ENCODE measurements at regions not wholly inside any gene's neighbourhood (a gene's known extent, or its start where the extent isn't known, plus 50 kb on each side); places are given as distances from the start of the nearest gene placed in this dataset.

DNA sequence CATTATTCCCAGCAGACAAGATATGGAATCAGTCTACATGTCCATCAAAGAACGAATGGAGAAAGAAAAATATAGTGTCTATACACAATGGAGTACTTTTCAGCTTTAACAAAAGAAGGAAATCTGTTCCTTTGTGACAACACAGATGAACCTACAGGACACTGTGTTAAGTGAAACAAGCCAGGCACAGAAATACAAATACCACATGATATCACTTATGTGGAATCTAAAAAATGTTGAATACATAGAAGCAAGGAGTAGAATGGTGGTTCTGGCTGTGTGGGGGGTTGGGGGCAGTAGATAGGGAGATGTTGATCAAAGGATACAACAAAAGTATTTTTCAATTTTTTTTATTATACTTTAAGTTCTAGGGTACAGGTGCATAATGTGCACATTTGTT lies 347.7 kb upstream of the MAP2 start:
- H3K4me3 ChIP-seq (ENCODE audit: low read length) = no peak overlapping the region
- 29% methylated on average over 1 of the region's 1 CpG for WGBS
- no peak for DNase-seq

DNA sequence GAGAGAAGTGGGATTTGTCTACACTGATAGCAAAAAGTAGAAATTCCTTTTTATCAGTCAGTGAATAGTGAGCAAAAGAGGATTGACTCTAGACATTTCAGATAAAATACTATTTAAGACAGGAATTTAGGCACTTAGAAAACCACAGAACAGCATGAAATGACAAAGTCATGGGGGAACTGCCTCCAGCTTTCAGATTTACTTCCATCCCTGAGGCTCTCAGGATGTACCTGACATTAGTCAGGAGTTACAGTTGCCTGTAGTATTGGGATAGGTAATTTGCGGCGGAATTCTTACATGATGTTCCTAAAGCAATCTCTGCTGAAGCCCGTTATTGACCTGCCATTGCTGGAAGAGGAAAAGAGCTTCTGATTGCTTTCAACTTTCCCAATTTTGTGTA lies 337.1 kb upstream of the MAP2 start:
- H3K4me3 ChIP-seq (ENCODE audit: low read length) = no peak overlapping the region
- ATAC-seq (no peak), DNase-seq (no peak)
- intact Hi-C loops (cut with DNase I) = no loop called here
- WGBS = 85% methylated on average over 3 of the region's 3 CpGs
- H3K9me3 ChIP-seq (ENCODE audit: control insufficient read depth, low read length) = no peaks in the 10 kb centered on the region
- no peaks in the 10 kb centered on the region for H3K4me1 ChIP-seq (ENCODE audit: control insufficient read depth, insufficient read depth, low read length)
- H3K27me3 ChIP-seq (ENCODE audit: control insufficient read depth, insufficient read depth) = no peaks in the 10 kb centered on the region
- no peak overlapping the region for H3K27ac ChIP-seq (ENCODE audit: low read length)

More for the DNA sequence above, 347.7 kb upstream of the MAP2 start:
- no peaks in the 10 kb centered on the region for H3K4me1 ChIP-seq (ENCODE audit: control insufficient read depth, insufficient read depth, low read length)
- no peak for ATAC-seq
- no peak overlapping the region for H3K27ac ChIP-seq (ENCODE audit: low read length)
- intact Hi-C loops (cut with DNase I) = no loop called here
- H3K27me3 ChIP-seq (ENCODE audit: control insufficient read depth, insufficient read depth) = no peaks in the 10 kb centered on the region
- H3K9me3 ChIP-seq (ENCODE audit: control insufficient read depth, low read length) = no peaks in the 10 kb centered on the region

DNA sequence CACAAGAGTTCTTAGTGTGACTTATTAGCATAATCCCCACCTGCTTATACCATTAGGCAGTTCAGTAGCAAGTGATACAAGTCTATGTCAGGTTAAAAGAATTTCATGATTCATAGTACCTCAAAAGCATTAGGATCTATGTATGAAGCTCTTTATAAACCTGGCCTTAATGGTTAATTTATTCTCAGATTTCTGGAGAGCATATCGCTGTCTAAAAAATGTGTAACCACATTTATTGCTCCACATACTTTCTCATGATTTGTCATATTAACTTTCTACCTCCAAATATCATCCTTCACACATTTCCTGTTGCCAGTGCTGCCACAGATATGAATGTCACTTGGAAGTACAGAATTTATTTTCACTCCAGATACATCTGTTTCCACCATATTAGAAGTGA lies 332.8 kb upstream of the MAP2 start:
- Histone ChIP-seq H3K4me3 (ENCODE audit: low read length) (no peak overlapping the region), H3K9me3 (ENCODE audit: control insufficient read depth, low read length) (no peaks in the 10 kb centered on the region), H3K27me3 (ENCODE audit: control insufficient read depth, insufficient read depth) (no peaks in the 10 kb centered on the region), H3K27ac (ENCODE audit: low read length) (no peak overlapping the region), H3K4me1 (ENCODE audit: control insufficient read depth, insufficient read depth, low read length) (no peaks in the 10 kb centered on the region)
- intact Hi-C loops (cut with DNase I) = no loop called here
- WGBS = 79% methylated on average over 1 of the region's 1 CpG
- DNase-seq (no peak), ATAC-seq (no peak)

DNA sequence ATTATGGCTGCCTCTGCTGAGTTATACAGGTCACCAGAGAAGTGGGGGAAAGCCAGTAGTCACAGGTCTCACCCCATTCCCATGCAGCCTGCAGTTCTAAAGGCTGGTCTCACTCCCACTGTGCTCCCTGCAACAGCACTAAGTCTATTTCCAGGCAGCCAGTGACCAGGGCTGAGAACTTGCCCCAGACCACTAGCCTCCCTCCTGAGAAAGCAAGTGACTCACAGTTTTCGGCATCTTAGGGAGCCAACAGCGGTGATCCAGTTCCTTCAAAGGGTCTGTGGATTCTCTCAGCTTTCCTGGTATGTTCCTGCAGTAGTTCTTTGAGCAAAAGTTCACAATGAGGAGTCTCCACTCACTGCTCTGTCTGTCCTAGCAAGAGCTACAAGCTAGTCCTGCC lies 329.6 kb upstream of the MAP2 start:
- no peak for ATAC-seq
- Histone ChIP-seq H3K4me1 (ENCODE audit: control insufficient read depth, insufficient read depth, low read length) (no peaks in the 10 kb centered on the region), H3K27me3 (ENCODE audit: control insufficient read depth, insufficient read depth) (no peaks in the 10 kb centered on the region), H3K27ac (ENCODE audit: low read length) (no peak overlapping the region), H3K9me3 (ENCODE audit: control insufficient read depth, low read length) (no peaks in the 10 kb centered on the region), H3K4me3 (ENCODE audit: low read length) (no peak overlapping the region)
- DNase-seq = no peak
- 85% methylated on average over 2 of the region's 2 CpGs for WGBS
- intact Hi-C loops (cut with DNase I) = no loop called here

DNA sequence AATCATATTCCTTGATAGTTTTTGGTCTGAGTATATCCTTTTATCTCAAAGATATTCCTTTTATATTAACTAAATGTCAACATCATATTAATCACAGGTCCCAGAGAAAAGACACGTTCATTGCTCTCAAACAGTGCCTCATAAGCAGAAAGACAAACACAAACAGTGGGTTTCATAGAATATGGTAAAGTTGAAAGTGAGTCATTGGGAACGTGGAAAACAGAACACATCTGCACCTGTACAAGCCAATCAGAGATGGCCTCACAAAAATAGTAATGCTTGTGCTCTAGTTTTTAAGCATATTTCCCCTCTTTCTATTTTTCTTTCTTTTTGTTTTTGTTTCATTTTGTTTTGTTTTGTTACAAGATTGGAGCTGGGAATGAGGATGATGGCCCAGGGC lies 328.4 kb upstream of the MAP2 start:
- Histone ChIP-seq H3K27me3 (ENCODE audit: control insufficient read depth, insufficient read depth) (no peaks in the 10 kb centered on the region), H3K9me3 (ENCODE audit: control insufficient read depth, low read length) (no peaks in the 10 kb centered on the region), H3K27ac (ENCODE audit: low read length) (no peak overlapping the region), H3K4me1 (ENCODE audit: control insufficient read depth, insufficient read depth, low read length) (no peaks in the 10 kb centered on the region), H3K4me3 (ENCODE audit: low read length) (no peak overlapping the region)
- ATAC-seq (no peak), DNase-seq (no peak)
- 63% methylated on average over 2 of the region's 2 CpGs for WGBS
- intact Hi-C loops (cut with DNase I) = no loop called here

DNA sequence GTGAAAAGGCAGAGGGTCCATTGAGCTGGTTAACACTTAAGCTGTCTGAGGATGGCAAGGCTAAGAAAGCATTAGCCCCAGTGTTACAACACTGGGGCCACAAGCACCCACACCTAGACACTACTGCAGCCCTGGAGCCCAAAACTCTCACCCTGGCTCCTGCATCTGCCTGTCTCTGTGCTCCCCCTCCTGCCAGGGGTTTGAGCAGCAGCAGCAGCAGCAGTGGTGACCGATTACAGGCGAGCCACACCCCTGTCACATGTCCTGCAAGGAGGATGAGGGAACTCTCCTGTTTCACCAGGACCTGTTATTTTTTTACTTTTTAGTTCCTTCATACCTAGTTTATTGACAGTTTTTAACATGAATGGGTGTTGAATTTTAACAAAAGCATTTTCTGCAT lies 326.7 kb upstream of the MAP2 start:
- ATAC-seq (no peak), DNase-seq (no peak)
- intact Hi-C loops (cut with DNase I) = no loop called here
- no peaks in the 10 kb centered on the region for H3K9me3 ChIP-seq (ENCODE audit: control insufficient read depth, low read length)
- no peak overlapping the region for H3K4me3 ChIP-seq (ENCODE audit: low read length)
- no peaks in the 10 kb centered on the region for H3K4me1 ChIP-seq (ENCODE audit: control insufficient read depth, insufficient read depth, low read length)
- H3K27ac ChIP-seq (ENCODE audit: low read length) = no peak overlapping the region
- WGBS = 65% methylated on average over 2 of the region's 2 CpGs
- H3K27me3 ChIP-seq (ENCODE audit: control insufficient read depth, insufficient read depth) = no peaks in the 10 kb centered on the region

DNA sequence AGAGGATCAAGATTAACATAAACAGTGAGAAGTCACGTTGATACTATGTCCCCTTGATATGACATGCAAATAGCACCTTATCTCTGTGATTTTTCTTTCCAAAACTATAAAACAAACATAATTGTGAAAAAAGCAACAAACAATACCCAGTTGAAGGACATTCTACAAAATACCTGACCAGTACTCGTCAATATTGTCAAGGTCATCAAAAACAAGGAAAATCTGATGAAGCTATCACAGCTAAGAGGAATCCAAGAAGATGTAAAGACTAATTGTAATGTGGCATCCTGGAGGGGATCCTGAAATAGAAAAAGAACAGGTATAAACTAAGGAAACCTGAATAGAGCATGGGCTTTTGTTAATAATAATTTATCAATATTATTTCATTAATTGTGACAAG lies 321.5 kb upstream of the MAP2 start:
- intact Hi-C loops (cut with DNase I) = no loop called here
- Histone ChIP-seq H3K4me1 (ENCODE audit: control insufficient read depth, insufficient read depth, low read length) (no peaks in the 10 kb centered on the region), H3K27me3 (ENCODE audit: control insufficient read depth, insufficient read depth) (no peaks in the 10 kb centered on the region), H3K4me3 (ENCODE audit: low read length) (no peak overlapping the region), H3K9me3 (ENCODE audit: control insufficient read depth, low read length) (no peaks in the 10 kb centered on the region), H3K27ac (ENCODE audit: low read length) (no peak overlapping the region)
- 65% methylated on average over 2 of the region's 2 CpGs for WGBS
- ATAC-seq = no peak
- no peak for DNase-seq

DNA sequence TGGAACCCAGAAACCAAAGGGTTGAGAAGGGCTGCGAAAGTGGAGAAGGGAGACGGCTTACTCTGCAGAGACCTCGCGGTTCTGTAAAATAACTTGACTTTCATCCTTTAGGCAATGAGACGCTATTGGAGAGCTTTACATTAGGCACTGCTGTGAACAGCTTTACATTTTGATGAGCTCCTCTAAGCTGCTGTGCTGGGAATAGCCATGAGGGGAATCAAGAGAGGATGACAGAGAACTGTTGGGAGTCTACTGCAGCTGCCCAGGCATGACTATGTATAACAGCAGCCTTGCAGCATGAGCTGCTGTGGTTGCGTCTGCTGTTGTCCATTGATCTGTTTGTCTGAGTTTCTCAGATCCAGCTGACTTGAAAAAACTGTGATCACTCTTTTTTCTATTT lies 310.8 kb upstream of the MAP2 start:
- Histone ChIP-seq H3K4me3 (ENCODE audit: low read length) (no peak overlapping the region), H3K27ac (ENCODE audit: low read length) (no peak overlapping the region), H3K4me1 (ENCODE audit: control insufficient read depth, insufficient read depth, low read length) (no peaks in the 10 kb centered on the region), H3K9me3 (ENCODE audit: control insufficient read depth, low read length) (no peaks in the 10 kb centered on the region), H3K27me3 (ENCODE audit: control insufficient read depth, insufficient read depth) (no peaks in the 10 kb centered on the region)
- no peak for ATAC-seq
- intact Hi-C loops (cut with DNase I) = no loop called here
- no peak for DNase-seq
- WGBS = 82% methylated on average over 6 of the region's 6 CpGs

DNA sequence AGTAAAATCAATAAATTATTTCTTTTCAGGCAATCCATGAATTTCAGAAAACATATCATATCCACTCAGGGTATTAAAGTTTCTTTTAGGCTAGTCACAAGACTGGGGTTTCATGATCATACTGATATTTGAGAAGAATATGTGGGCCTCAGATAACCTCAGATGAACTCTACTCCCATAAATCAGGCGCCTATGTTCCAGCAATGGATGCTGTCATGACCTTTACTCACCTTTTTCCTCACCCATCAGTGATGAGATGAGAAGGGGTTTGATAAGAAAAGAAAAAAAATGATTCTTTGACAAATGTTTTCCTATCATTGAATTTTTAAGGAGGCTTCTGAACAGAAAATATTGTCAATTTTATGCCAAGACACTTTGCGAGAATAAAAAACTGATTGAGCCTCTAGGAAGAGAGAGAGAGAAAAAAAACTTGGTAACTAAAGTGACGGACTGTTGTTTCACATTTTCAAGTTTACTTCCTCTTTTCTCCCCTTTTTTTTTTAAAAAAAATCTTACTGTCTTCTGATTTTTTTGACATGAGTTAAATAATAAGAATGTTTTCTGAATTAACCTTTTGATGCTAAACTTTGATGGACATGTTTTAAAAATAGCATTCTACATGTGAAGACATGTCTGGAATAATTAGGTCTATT lies 309.1 kb upstream of the MAP2 start:
- WGBS = 53% methylated on average over 3 of the region's 3 CpGs
- ATAC-seq (no peak), DNase-seq (no peak)
- Histone ChIP-seq H3K27ac (ENCODE audit: low read length) (no peak overlapping the region), H3K4me3 (ENCODE audit: low read length) (no peak overlapping the region), H3K9me3 (ENCODE audit: control insufficient read depth, low read length) (no peaks in the 10 kb centered on the region), H3K27me3 (ENCODE audit: control insufficient read depth, insufficient read depth) (no peaks in the 10 kb centered on the region), H3K4me1 (ENCODE audit: control insufficient read depth, insufficient read depth, low read length) (no peaks in the 10 kb centered on the region)
- intact Hi-C loops (cut with DNase I) = no loop called here

DNA sequence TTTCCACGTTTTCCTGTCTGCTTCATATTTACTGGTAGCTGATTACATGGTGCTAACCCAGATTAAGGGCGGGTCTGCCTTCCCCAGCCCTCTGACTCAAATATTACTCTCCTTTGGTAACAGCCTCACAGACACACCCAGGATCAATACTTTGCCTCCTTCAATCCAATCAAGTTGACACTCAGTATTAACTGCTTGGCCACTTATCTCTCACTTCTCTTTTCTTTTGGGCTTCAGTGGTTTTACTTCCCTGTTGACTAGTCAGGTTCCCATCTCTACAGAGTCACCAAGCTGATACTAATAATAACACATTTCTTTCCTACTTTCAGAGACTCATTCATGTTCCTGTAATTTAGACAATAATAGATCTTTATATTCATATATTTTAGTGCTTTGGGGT lies 302.2 kb upstream of the MAP2 start:
- ATAC-seq (no peak), DNase-seq (peak in 1 of 3 donors; percentile 3)
- H3K4me1 ChIP-seq (ENCODE audit: control insufficient read depth, insufficient read depth, low read length) = no peaks in the 10 kb centered on the region
- H3K27me3 ChIP-seq (ENCODE audit: control insufficient read depth, insufficient read depth) = no peaks in the 10 kb centered on the region
- intact Hi-C loops (cut with DNase I) = no loop called here
- no peak overlapping the region for H3K4me3 ChIP-seq (ENCODE audit: low read length)
- H3K27ac ChIP-seq (ENCODE audit: low read length) = no peak overlapping the region
- no peaks in the 10 kb centered on the region for H3K9me3 ChIP-seq (ENCODE audit: control insufficient read depth, low read length)
- WGBS = 69% methylated on average over 2 of the region's 2 CpGs

DNA sequence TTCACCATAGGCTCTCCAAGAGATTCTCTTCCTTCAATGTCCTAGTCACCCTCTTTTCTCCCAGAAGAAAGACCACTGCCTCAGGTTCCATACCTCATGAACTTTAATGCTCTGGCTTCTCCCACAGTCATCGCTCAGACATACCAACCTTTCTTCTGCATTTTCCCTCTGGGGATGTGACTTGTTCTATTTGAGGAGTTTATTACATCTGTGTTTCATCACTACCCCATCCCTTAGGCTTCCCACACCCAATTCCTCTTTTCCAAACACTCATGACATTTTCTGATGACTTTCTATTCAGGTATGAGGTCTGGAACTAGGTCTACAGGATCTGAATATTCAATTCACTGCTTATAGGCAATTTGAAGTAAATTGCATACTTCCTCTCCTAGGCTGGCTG lies 298.6 kb upstream of the MAP2 start:
- intact Hi-C loops (cut with DNase I) = no loop called here
- DNase-seq (no peak), ATAC-seq (no peak)
- Histone ChIP-seq H3K27me3 (ENCODE audit: control insufficient read depth, insufficient read depth) (no peaks in the 10 kb centered on the region), H3K27ac (ENCODE audit: low read length) (no peak overlapping the region), H3K4me3 (ENCODE audit: low read length) (no peak overlapping the region), H3K9me3 (ENCODE audit: control insufficient read depth, low read length) (no peaks in the 10 kb centered on the region), H3K4me1 (ENCODE audit: control insufficient read depth, insufficient read depth, low read length) (no peaks in the 10 kb centered on the region)
- WGBS = 96% methylated on average over 1 of the region's 1 CpG

DNA sequence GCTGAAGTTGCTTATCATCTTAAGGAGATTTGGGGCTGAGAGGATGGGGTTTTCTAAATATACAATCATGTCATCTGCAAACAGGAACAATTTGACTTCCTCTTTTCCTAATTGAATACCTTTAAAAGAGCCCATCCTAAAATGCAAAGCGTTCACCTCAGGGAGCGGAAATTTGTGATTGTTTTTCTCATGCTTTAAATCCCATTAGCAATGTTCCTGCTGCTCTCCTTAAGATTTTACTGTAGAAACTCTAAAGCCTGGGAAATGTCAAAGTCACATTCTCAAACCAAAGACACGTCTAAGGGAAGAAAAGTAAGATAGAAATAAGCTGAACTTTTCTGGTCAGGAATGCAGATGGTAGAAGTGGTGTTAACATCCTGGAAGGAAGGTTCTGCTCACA lies 285.8 kb upstream of the MAP2 start:
- H3K4me3 ChIP-seq (ENCODE audit: low read length) = no peak overlapping the region
- no peaks in the 10 kb centered on the region for H3K9me3 ChIP-seq (ENCODE audit: control insufficient read depth, low read length)
- no peak for ATAC-seq
- WGBS = 49% methylated on average over 3 of the region's 3 CpGs
- no peaks in the 10 kb centered on the region for H3K4me1 ChIP-seq (ENCODE audit: control insufficient read depth, insufficient read depth, low read length)
- intact Hi-C loops (cut with DNase I) = no loop called here
- DNase-seq = no peak
- no peak overlapping the region for H3K27ac ChIP-seq (ENCODE audit: low read length)
- no peaks in the 10 kb centered on the region for H3K27me3 ChIP-seq (ENCODE audit: control insufficient read depth, insufficient read depth)

Measured in right cardiac atrium (tissue), 5 donors.